Fibroblast of lung (primary cell): ENCODE measurements at regions not wholly inside any gene's neighbourhood (a gene's known extent, or its start where the extent isn't known, plus 50 kb on each side); places are given as distances from the start of the nearest gene placed in this dataset.

Experiments used
- DNase-seq, 2 donors: peaks; one replicate each; pipeline versions ENCODE4 v3.0.0 to v3.0.0-alpha.2; 2010; ENCODE audit warnings: low read depth in 2 of 2
- H2AFZ ChIP-seq: 2 replicates; pipeline ENCODE4 v1.5.1; 2012; ENCODE audit warnings: low read length, control low read depth, inconsistent platforms
- H3K27ac ChIP-seq: 2 replicates; pipeline ENCODE4 v1.5.1; 2011; ENCODE audit warnings: low read length, control low read depth; ENCODE audit not compliant: insufficient read depth
- H3K27me3 ChIP-seq: 2 replicates; pipeline ENCODE4 v1.5.1; 2011; ENCODE audit warnings: mild to moderate bottlenecking, low read length; ENCODE audit not compliant: control insufficient read depth, insufficient read depth
- H3K36me3 ChIP-seq: 2 replicates; pipeline ENCODE4 v1.5.1; 2011; ENCODE audit warnings: low read length; ENCODE audit not compliant: control insufficient read depth, insufficient read depth
- H3K4me1 ChIP-seq: 2 replicates; pipeline ENCODE4 v1.5.1; 2011; ENCODE audit warnings: low read length; ENCODE audit not compliant: control insufficient read depth, insufficient read depth; ENCODE audit errors: extremely low read depth
- H3K4me2 ChIP-seq: 2 replicates; pipeline ENCODE4 v1.5.1; 2011; ENCODE audit warnings: low read length, control low read depth; ENCODE audit not compliant: insufficient read depth; ENCODE audit errors: extremely low read depth
- H3K4me3 ChIP-seq, 4 experiments: fragments of 200-600 bp in 1 of 4; sonication (generic) in 1 of 4; replicated peaks in 1 of 4; 2 replicates each; pipeline ENCODE4 v1.5.1; 2011 to 2016; ENCODE audit warnings: low read length in 4 of 4, low read depth in 3 of 4, mild to moderate bottlenecking in 3 of 4, control low read depth in 2 of 4, inconsistent platforms in 1 of 4, mixed read lengths in 1 of 4; ENCODE audit not compliant: insufficient read depth in 1 of 4; ENCODE audit errors: control extremely low read depth in 1 of 4
- H3K79me2 ChIP-seq: 2 replicates; pipeline ENCODE4 v1.5.1; 2012; ENCODE audit warnings: mild to moderate bottlenecking, low read length, inconsistent platforms; ENCODE audit not compliant: control insufficient read depth, insufficient read depth
- H3K9ac ChIP-seq: 2 replicates; pipeline ENCODE4 v1.5.1; 2011; ENCODE audit warnings: mild to moderate bottlenecking, low read length, control low read depth; ENCODE audit not compliant: insufficient read depth
- H3K9me3 ChIP-seq: 2 replicates; pipeline ENCODE4 v1.5.1; 2012; ENCODE audit warnings: low read depth, low read length; ENCODE audit not compliant: control insufficient read depth, insufficient read depth
- H4K20me1 ChIP-seq: 2 replicates; pipeline ENCODE4 v1.5.1; 2011; ENCODE audit warnings: low read length; ENCODE audit not compliant: control insufficient read depth, insufficient read depth; ENCODE audit errors: extremely low read depth
- CTCF ChIP-seq, 2 donors: IDR thresholded peaks in 1 of 2; conservative IDR thresholded peaks in 1 of 2; 1 replicate in 1 of 2; 2 replicates in 1 of 2; pipeline ENCODE4 v1.5.1; 2011 to 2012; ENCODE audit warnings: low read length in 2 of 2, control low read depth in 1 of 2, inconsistent platforms in 1 of 2, low read depth in 1 of 2, mild to moderate bottlenecking in 1 of 2
- EZH2 ChIP-seq: IDR thresholded peaks from 2 replicates; pipeline ENCODE4 v1.5.1; 2012; ENCODE audit warnings: low read length, control low read depth, mild to moderate bottlenecking; ENCODE audit errors: missing control alignments

- TF ChIP-seq EZH2 (no peak), CTCF (conservative IDR thresholded peaks at IDR 0.05 in 1 of 2, IDR thresholded peaks at IDR 0.05 in 1 of 2; ENCODE audit: low read depth in 1 of 2, low read length in 2 of 2) (no peak)
- DNase-seq = no peak
- no peaks in the 10 kb centered on the region for H3K27me3 ChIP-seq
These were observed 112.5 kb downstream of the TENT4A start for GRCh38 chr5:6825678-6826244.

GRCh38 chr5:6826756-6827155, 113.5 kb downstream of the TENT4A start:
- Histone ChIP-seq H3K4me2 (no peak overlapping the region), H3K27ac (no peak overlapping the region), H3K36me3 (no peaks in the 10 kb centered on the region), H3K4me1 (no peaks in the 10 kb centered on the region), H4K20me1 (no peaks in the 10 kb centered on the region), H3K9me3 (peaks cover 5% of the 10 kb centered on the region), H3K4me3 (no peak overlapping the region), H2AFZ (no peak overlapping the region), H3K79me2 (no peaks in the 10 kb centered on the region), H3K9ac (no peak overlapping the region), H3K27me3 (no peaks in the 10 kb centered on the region)
- DNase-seq = no peak
- no peak for TF ChIP-seq CTCF (conservative IDR thresholded peaks at IDR 0.05 in 1 of 2, IDR thresholded peaks at IDR 0.05 in 1 of 2; ENCODE audit: low read depth in 1 of 2, low read length in 2 of 2)
- no peak for TF ChIP-seq EZH2

More at GRCh38 chr5:6825678-6826244, 112.5 kb downstream of the TENT4A start:
- Histone ChIP-seq H3K4me3 (no peak overlapping the region), H3K79me2 (no peaks in the 10 kb centered on the region), H4K20me1 (no peaks in the 10 kb centered on the region), H3K27ac (no peak overlapping the region), H3K4me2 (no peak overlapping the region), H3K4me1 (no peaks in the 10 kb centered on the region), H3K36me3 (no peaks in the 10 kb centered on the region), H3K9me3 (peaks cover 4% of the 10 kb centered on the region), H2AFZ (no peak overlapping the region), H3K9ac (no peak overlapping the region)

- H3K9me3 ChIP-seq = peaks cover 5% of the 10 kb centered on the region
- no peaks in the 10 kb centered on the region for H3K79me2 ChIP-seq
- H3K36me3 ChIP-seq = no peaks in the 10 kb centered on the region
- H3K27me3 ChIP-seq = no peaks in the 10 kb centered on the region
- TF ChIP-seq CTCF (conservative IDR thresholded peaks at IDR 0.05 in 1 of 2, IDR thresholded peaks at IDR 0.05 in 1 of 2; ENCODE audit: low read depth in 1 of 2, low read length in 2 of 2) = no peak
- TF ChIP-seq EZH2 = no peak
- no peak for DNase-seq
- H3K9ac ChIP-seq = no peak overlapping the region
- no peak overlapping the region for H3K27ac ChIP-seq
- no peak overlapping the region for H3K4me2 ChIP-seq
- H2AFZ ChIP-seq = no peak overlapping the region
- no peak overlapping the region for H3K4me3 ChIP-seq
- H3K4me1 ChIP-seq = no peaks in the 10 kb centered on the region
- H4K20me1 ChIP-seq = no peaks in the 10 kb centered on the region
These were observed 114.4 kb downstream of the TENT4A start for GRCh38 chr5:6827526-6828219.
